Muscle layer of duodenum (tissue), 2 donors: ENCODE measurements at regions not wholly inside any gene's neighbourhood (a gene's known extent, or its start where the extent isn't known, plus 50 kb on each side); places are given as distances from the start of the nearest gene placed in this dataset.

Experiments used
- H3K27ac ChIP-seq: one replicate; pipeline ENCODE4 v1.7.0; 2013; ENCODE audit warnings: mild to moderate bottlenecking, low read length
- H3K27me3 ChIP-seq: one replicate; pipeline ENCODE4 v1.7.0; 2013; ENCODE audit warnings: low read depth, mild to moderate bottlenecking, control low read depth, low read length
- H3K36me3 ChIP-seq, 2 donors: one replicate each; pipeline ENCODE4 v1.7.0; 2013; ENCODE audit warnings: low read length in 2 of 2, control low read depth in 1 of 2, mild to moderate bottlenecking in 1 of 2; ENCODE audit not compliant: insufficient read depth in 2 of 2, control insufficient read depth in 1 of 2
- H3K4me1 ChIP-seq, 2 donors: one replicate each; pipeline ENCODE4 v1.7.0; 2013; ENCODE audit warnings: low read length in 2 of 2, mild to moderate bottlenecking in 2 of 2, control low read depth in 1 of 2, moderate library complexity in 1 of 2; ENCODE audit not compliant: insufficient read depth in 2 of 2, control insufficient read depth in 1 of 2
- H3K4me3 ChIP-seq, 2 donors: one replicate each; pipeline ENCODE4 v1.7.0; 2013; ENCODE audit warnings: low read length in 2 of 2, low read depth in 1 of 2, mild to moderate bottlenecking in 1 of 2
- H3K9me3 ChIP-seq, 2 donors: one replicate each; pipeline ENCODE4 v1.7.0; 2013; ENCODE audit warnings: low read length in 2 of 2, control low read depth in 1 of 2, mild to moderate bottlenecking in 1 of 2; ENCODE audit not compliant: control insufficient read depth in 1 of 2
- donor health status: healthy.

- H3K4me3 ChIP-seq: no peak overlapping the region
- no peaks in the 10 kb centered on the region for H3K36me3 ChIP-seq
- H3K27me3 ChIP-seq: no peaks in the 10 kb centered on the region
- no peaks in the 10 kb centered on the region for H3K4me1 ChIP-seq
- H3K9me3 ChIP-seq: no peaks in the 10 kb centered on the region
- H3K27ac ChIP-seq: no peak overlapping the region
Observed at GRCh38 chr16:6160303-6160702, 1062.7 kb upstream of the EEF2KMT start.

DNA sequence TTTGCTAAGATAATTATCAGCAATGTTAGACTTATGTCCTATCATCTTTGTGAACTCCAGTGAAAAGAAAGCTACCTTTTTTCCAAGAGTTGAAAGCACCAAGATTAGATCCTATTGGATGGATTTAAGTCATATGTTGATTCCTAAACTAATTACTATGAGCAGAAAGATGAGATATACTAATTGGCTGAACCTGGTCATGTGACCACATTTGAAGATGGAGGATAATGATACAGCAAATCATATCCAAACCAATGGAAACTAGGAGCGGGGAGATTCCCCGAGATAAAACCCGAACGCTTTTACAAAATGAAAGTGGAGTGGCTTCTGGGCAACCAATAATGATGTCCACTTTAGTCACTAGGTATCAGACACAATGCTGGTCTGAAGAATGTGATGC is 1060.2 kb upstream of the EEF2KMT start:
- H3K4me3 ChIP-seq: no peak overlapping the region
- no peak overlapping the region for H3K27ac ChIP-seq
- H3K36me3 ChIP-seq: no peaks in the 10 kb centered on the region
- no peaks in the 10 kb centered on the region for H3K9me3 ChIP-seq
- H3K27me3 ChIP-seq: no peaks in the 10 kb centered on the region
- H3K4me1 ChIP-seq: no peaks in the 10 kb centered on the region

DNA sequence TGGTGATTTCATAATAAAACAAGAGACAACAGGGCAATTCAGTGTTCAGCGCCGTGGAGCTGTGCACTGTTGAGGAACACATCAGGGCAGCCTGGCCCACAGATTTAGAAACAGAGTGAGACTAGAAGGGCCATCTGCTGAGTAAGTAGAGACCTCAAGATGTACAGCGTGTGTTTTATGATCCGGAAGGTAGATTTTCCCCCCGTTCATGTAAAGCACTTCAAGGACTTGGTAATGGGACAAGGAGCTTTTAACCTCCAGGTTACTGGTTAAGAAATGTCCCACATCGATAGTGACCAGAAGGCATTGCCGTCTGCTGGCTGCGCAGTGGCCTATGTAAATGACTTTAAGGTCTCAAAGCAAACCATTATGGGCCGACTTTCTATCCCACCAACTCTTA is 1057.7 kb upstream of the EEF2KMT start:
- no peaks in the 10 kb centered on the region for H3K9me3 ChIP-seq
- no peaks in the 10 kb centered on the region for H3K4me1 ChIP-seq
- H3K27ac ChIP-seq: no peak overlapping the region
- H3K4me3 ChIP-seq: no peak overlapping the region
- H3K27me3 ChIP-seq: no peaks in the 10 kb centered on the region
- no peaks in the 10 kb centered on the region for H3K36me3 ChIP-seq

GRCh38 chr16:6153901-6154300 is 1056.3 kb upstream of the EEF2KMT start:
- Histone ChIP-seq H3K27ac (no peak overlapping the region), H3K9me3 (no peaks in the 10 kb centered on the region), H3K36me3 (no peaks in the 10 kb centered on the region), H3K4me1 (no peaks in the 10 kb centered on the region), H3K27me3 (no peaks in the 10 kb centered on the region), H3K4me3 (no peak overlapping the region)

- Histone ChIP-seq H3K27me3 (no peaks in the 10 kb centered on the region), H3K36me3 (no peaks in the 10 kb centered on the region), H3K27ac (no peak overlapping the region), H3K9me3 (peaks cover 0 to 2% of the 10 kb centered on the region in 2 donors), H3K4me3 (no peak overlapping the region), H3K4me1 (no peaks in the 10 kb centered on the region)
Observed at GRCh38 chr16:6149031-6149430, 1051.4 kb upstream of the EEF2KMT start.

DNA sequence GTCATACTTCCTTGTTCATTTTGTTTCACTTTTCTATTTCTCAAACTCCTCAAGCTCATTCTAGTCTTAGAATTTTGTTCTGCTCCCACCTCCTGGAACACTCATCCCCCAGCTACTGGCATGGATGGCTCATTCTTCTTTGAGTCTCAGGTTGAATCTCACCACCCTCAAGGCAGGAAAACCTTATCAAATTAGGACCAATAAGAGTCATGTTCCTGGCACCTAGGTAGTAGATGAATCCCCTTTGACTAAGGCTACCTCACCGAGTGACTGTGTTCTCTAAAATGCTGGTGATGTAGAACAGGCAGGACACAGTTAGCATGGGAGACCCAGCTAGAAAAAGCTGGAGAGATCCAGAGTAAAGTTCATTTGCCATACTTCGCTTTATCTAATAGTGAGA is 1050.8 kb upstream of the EEF2KMT start:
- H3K27me3 ChIP-seq: no peaks in the 10 kb centered on the region

DNA sequence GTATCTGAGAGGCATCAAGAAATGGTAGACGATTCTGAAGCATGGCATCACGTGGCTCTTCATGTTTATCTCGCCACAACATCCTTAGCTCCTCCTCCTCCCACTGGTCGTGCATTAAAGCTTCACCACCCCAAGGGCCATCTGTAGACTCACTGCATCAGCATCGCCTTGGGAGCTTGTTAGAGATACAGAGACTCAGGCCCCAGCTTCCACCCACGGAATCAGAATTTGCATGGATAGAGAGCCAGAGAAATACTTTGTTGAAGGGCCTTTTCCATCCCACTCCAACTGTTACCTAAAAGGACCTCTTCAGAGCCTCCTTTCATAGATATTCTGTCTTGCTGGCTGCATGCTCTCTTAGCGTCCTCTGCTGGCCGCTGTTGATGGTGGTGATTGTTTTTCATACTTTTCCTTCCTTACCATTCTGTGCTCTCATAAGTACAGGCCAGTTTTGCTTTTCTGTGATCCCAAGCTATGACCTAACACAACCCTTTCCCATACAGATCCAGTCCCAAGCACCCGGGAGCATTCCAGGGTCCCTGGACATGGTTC is 1049.4 kb upstream of the EEF2KMT start:
- H3K4me3 ChIP-seq: no peak overlapping the region
- H3K4me1 ChIP-seq: no peaks in the 10 kb centered on the region
- H3K27ac ChIP-seq: no peak overlapping the region
- H3K9me3 ChIP-seq: peaks cover 0 to 2% of the 10 kb centered on the region in 2 donors
- H3K36me3 ChIP-seq: no peaks in the 10 kb centered on the region
- no peaks in the 10 kb centered on the region for H3K27me3 ChIP-seq

More for the DNA sequence above, 1050.8 kb upstream of the EEF2KMT start:
- Histone ChIP-seq H3K4me3 (no peak overlapping the region), H3K27ac (no peak overlapping the region), H3K36me3 (no peaks in the 10 kb centered on the region), H3K9me3 (peaks cover 0 to 2% of the 10 kb centered on the region in 2 donors), H3K4me1 (no peaks in the 10 kb centered on the region)

- Histone ChIP-seq H3K27me3 (no peaks in the 10 kb centered on the region), H3K9me3 (peaks cover 0 to 2% of the 10 kb centered on the region in 2 donors), H3K36me3 (no peaks in the 10 kb centered on the region), H3K4me1 (no peaks in the 10 kb centered on the region), H3K27ac (no peak overlapping the region), H3K4me3 (no peak overlapping the region)
Observed at GRCh38 chr16:6146356-6146755, 1048.8 kb upstream of the EEF2KMT start.

DNA sequence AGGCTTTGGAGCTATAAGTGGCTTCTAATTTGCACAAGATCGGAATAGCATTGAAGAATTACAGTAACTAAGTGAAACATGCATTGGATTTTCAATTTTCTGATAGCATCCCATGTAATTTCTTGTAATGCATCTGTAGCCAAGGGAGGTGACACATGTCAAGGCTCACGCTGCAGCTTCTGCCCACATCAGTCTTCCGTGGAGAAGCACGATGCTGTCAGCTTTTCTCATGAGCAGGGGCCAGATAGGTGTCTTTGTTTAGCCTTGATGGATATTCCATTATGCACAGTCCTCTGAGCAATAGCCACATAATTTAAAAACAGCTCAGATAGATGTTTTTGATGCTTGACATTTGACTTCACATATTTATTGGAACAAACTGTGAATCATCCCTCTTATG is 1046.9 kb upstream of the EEF2KMT start:
- Histone ChIP-seq H3K4me1 (no peaks in the 10 kb centered on the region), H3K9me3 (peaks cover 2 to 4% of the 10 kb centered on the region in 2 donors), H3K4me3 (no peak overlapping the region), H3K27me3 (no peaks in the 10 kb centered on the region), H3K27ac (no peak overlapping the region), H3K36me3 (no peaks in the 10 kb centered on the region)

DNA sequence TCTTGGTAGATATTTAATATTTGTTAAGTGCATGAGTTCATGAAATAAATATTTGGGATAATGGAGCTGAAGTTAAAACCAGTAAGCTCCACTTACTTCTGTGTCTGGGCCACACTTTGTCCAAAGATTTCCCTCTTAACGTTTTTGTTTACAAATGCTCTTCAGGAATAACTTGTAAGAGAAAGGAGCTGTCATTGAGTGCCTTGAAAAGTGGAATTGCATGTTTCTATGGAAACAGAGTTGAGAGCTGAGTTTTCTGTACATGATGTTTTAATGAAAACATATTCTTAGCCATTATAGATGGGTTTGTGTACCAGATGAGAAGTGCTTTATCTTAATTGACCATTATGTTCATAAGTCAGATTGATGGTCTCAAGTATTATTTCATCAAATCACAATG is 1045.4 kb upstream of the EEF2KMT start:
- peaks cover 2 to 7% of the 10 kb centered on the region in 2 donors for H3K9me3 ChIP-seq
- no peak overlapping the region for H3K4me3 ChIP-seq
- H3K36me3 ChIP-seq: no peaks in the 10 kb centered on the region
- no peaks in the 10 kb centered on the region for H3K4me1 ChIP-seq
- H3K27ac ChIP-seq: no peak overlapping the region
- no peaks in the 10 kb centered on the region for H3K27me3 ChIP-seq

DNA sequence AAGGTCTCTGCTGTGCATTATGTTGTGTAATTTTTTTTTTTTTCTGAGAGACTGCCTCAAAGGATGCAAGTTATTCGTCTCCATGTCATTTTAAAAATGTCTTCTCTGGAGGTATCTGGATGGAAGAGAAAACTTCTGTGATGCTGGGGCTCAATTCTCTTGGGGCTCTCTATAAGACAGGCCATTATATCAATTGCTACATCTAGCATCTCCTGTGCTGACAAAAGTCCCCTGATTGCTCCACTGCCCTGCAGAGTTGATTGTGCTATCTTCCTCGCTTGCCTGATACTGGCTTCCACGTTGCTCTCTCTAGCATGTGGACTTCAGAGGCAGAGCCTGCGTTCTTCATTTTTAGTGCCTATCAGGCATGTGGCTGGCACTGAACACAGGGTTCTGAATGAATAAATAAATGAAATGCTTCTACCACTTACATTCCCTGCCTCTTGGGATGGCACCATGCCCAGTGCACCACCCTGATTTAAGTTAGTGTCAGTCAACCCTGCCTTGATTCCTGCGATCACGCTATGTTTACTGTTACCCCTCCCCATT is 1035.5 kb upstream of the EEF2KMT start:
- H3K4me3 ChIP-seq: no peak overlapping the region
- no peak overlapping the region for H3K27ac ChIP-seq
- no peaks in the 10 kb centered on the region for H3K9me3 ChIP-seq
- H3K4me1 ChIP-seq: no peaks in the 10 kb centered on the region
- no peaks in the 10 kb centered on the region for H3K36me3 ChIP-seq
- no peaks in the 10 kb centered on the region for H3K27me3 ChIP-seq

GRCh38 chr16:6132121-6132520 is 1034.5 kb upstream of the EEF2KMT start:
- Histone ChIP-seq H3K27me3 (no peaks in the 10 kb centered on the region), H3K4me1 (no peaks in the 10 kb centered on the region), H3K27ac (no peak overlapping the region)

More at GRCh38 chr16:6132121-6132520, 1034.5 kb upstream of the EEF2KMT start:
- Histone ChIP-seq H3K36me3 (no peaks in the 10 kb centered on the region), H3K9me3 (no peaks in the 10 kb centered on the region), H3K4me3 (no peak overlapping the region)
